Gastrocnemius medialis (tissue), 4 donors: ENCODE measurements at regions not wholly inside any gene's neighbourhood (a gene's known extent, or its start where the extent isn't known, plus 50 kb on each side); places are given as distances from the start of the nearest gene placed in this dataset.

Experiments
- POLR2A ChIP-seq, 2 donors: fragments of 450-650 bp; IDR thresholded peaks; one replicate each; pipeline ENCODE4 v1.6.1; 2017; ENCODE audit warnings: antibody characterized with exemption in 2 of 2, mild to moderate bottlenecking in 2 of 2, moderate library complexity in 2 of 2
- TF ChIP-seq, protein P1 (sequence below), 5 experiments: fragments of 450-650 bp in 3 of 5; fragments of 200-600 bp in 2 of 5; sonication (generic) in 2 of 5; IDR thresholded peaks in 4 of 5; conservative IDR thresholded peaks in 1 of 5; 1 replicate in 4 of 5; 2 replicates in 1 of 5; pipeline ENCODE4 v1.5.1; 2016 to 2019; ENCODE audit warnings: antibody characterized with exemption in 5 of 5, mild to moderate bottlenecking in 3 of 5, moderate library complexity in 3 of 5

DNA sequence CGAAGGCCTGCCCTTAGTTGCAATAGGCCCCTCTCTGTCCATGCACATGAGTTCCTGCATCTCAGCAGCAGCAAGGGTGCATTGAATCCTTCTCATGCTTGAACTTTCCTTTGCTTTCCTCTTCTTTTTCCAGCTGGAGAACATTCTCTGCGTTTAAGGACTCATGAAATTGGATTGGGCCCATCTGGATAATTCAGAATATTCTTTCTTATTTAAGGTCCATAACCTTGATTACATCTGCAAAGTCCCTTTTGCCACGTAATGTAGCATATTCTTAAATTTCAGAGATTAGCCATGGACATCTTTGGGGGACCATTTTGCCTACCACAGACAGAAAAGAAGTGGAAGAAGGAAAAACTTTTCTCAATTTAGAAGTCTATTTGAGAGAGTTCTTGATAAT, 159.7 kb upstream of the C21orf91 start:
- TF ChIP-seq, protein P1, sequence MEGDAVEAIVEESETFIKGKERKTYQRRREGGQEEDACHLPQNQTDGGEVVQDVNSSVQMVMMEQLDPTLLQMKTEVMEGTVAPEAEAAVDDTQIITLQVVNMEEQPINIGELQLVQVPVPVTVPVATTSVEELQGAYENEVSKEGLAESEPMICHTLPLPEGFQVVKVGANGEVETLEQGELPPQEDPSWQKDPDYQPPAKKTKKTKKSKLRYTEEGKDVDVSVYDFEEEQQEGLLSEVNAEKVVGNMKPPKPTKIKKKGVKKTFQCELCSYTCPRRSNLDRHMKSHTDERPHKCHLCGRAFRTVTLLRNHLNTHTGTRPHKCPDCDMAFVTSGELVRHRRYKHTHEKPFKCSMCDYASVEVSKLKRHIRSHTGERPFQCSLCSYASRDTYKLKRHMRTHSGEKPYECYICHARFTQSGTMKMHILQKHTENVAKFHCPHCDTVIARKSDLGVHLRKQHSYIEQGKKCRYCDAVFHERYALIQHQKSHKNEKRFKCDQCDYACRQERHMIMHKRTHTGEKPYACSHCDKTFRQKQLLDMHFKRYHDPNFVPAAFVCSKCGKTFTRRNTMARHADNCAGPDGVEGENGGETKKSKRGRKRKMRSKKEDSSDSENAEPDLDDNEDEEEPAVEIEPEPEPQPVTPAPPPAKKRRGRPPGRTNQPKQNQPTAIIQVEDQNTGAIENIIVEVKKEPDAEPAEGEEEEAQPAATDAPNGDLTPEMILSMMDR (IDR thresholded peaks at IDR 0.05 in 4 of 5, conservative IDR thresholded peaks at IDR 0.05 in 1 of 5) = no peak
- TF ChIP-seq POLR2A (IDR thresholded peaks at IDR 0.05) = no peak
